GM20000 (cell line): ENCODE measurements at regions not wholly inside any gene's neighbourhood (a gene's known extent, or its start where the extent isn't known, plus 50 kb on each side); places are given as distances from the start of the nearest gene placed in this dataset.
"Not testable (repeated sequence)": the region's sequence is repeated elsewhere in the genome, so short reads cannot be mapped to it uniquely, and the experiment has no call there.

Experiments
- DNase-seq: peaks from one replicate; pipeline ENCODE4 v3.0.0; 2012; ENCODE audit warnings: low spot score
- CTCF ChIP-seq: IDR thresholded peaks from 2 replicates; pipeline ENCODE4 v1.5.1; 2012; ENCODE audit warnings: mild to moderate bottlenecking, control low read depth; ENCODE audit errors: extremely low read depth, missing control alignments

- no peak for DNase-seq
- TF ChIP-seq CTCF: no peak
Measured at GRCh38 chr17:5892921-5893675, 177.1 kb upstream of the WSCD1 start.

- no peak for DNase-seq
- TF ChIP-seq CTCF: no peak
Measured at GRCh38 chr17:5893741-5894140, 176.4 kb upstream of the WSCD1 start.

DNA sequence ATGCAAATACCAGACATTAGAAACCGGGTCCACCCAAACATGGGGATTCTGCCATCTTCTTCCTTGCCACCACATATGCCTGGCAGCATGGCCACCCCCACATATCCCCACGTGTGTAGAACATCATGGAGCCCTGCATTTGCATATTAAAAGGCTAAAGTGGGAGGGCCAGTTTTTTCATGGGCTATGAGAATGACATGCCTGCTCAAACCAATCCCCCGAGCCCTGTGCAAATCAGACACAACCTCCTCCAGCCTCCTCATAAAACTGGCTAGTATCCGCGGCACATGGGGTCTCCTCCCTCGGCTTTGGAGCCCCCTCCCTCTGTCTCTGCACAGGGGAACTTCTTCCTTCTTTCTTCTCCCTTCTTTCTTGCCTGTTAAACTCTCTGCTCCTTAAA, 174.9 kb upstream of the WSCD1 start:
- DNase-seq: no peak
- TF ChIP-seq CTCF: no peak

GRCh38 chr17:5896215-5896614, 174.0 kb upstream of the WSCD1 start:
- no peak for TF ChIP-seq CTCF
- no peak for DNase-seq

DNA sequence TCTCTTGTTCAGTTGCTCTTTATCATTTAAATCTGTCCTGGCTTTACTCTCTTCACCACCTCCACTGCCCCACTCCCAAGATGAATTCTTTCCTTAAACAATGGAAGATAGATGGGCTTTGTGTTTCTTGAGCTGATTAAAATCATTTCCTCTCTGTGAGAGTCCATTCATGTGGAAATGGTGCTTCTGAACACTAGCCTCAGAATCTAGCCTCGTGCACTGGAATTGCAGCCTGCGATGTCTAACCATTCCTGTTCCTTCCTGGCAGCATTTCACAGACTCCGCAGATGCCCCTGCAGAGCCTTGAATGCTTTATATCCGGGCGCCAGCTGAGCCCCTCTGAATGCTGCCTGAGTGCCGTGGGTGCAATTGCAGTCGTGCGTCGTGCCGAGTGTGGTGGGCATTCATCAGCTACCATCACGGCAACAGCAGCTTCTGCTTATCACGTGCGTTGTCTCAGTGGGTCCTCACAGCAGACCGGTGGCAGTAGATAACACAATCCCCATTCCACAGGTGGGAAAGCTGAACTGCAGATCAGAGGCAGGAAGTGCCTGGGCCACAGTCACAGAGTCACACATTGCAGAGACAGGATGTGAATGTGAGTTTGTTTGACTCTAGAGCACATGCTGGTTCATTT, 172.8 kb upstream of the WSCD1 start:
- TF ChIP-seq CTCF: no peak
- DNase-seq: no peak

DNA sequence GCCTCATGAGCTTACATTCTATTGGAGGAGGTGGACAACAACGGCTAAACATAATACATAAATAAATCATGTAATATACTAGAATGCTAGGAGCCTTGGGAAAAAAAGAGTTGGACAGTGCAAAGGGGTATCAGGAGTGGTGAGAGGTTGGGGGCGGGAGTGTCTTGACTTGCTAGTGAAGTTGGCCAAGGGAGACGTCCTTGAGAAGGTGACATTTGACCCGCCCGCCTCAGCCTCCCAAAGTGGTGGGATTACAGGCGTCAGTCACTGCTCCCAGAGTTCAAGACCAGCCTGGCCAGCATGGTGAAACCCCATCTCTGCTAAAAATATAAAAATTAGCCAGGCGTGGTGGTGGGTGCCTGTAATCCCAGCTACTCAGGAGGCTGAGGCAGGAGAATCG, 172.2 kb upstream of the WSCD1 start:
- DNase-seq: not testable (repeated sequence)

DNA sequence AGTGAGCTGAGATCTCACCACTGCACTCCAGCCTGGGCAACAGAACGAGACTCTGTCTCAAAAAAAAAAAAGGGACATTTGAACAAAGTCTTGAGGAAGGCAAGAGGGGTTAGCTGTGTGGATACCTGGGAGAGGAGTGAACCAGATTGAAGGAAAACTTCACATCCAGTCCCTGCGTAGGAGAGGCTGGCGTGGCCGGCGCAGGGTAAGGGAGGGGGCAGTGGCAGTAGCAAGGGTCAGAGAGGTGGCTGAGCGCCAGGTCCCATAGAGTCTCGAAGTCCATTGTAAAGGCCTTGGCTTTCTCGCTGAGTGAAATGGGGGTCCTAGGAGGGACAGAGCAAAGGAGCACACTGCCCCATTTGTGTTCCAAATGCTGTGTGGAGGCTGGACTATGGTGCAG, 171.8 kb upstream of the WSCD1 start:
- DNase-seq: no peak
- no peak for TF ChIP-seq CTCF
